HG03521 (cell line): ENCODE measurements at regions not wholly inside any gene's neighbourhood (a gene's known extent, or its start where the extent isn't known, plus 50 kb on each side); places are given as distances from the start of the nearest gene placed in this dataset.
A peak's percentile ranks its signal among the peaks of the same experiment; 100 is the strongest.
"Not testable (repeated sequence)": the region's sequence is repeated elsewhere in the genome, so short reads cannot be mapped to it uniquely, and the experiment has no call there.

Experiments used
- ATAC-seq: cut with Tn5 transposase; IDR thresholded peaks from one replicate; pipeline ENCODE4 v1.9.1; 2021; ENCODE audit warnings: mild to moderate bottlenecking, moderate library complexity; ENCODE audit not compliant: unreplicated experiment

DNA sequence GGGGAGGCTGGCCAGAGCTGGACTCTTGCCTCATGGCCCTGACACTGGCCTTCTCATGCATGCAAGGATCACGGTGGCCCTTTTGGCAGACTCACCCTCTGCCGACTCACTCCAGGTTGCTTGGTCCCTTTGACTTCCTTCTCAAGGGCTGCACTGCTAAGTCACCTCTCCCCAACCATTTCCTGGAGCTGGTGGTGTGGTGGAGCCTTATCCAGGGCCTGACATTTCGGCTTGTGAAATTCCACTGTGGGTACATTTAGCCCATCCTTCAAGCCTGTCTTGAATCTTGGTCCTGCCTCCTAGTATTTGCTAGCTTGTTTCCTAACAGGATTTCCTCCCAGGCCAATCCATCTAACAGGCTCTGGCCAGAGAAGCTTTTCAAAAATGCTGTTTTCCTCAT lies 52.6 kb upstream of the JUN start:
- no peak for ATAC-seq

DNA sequence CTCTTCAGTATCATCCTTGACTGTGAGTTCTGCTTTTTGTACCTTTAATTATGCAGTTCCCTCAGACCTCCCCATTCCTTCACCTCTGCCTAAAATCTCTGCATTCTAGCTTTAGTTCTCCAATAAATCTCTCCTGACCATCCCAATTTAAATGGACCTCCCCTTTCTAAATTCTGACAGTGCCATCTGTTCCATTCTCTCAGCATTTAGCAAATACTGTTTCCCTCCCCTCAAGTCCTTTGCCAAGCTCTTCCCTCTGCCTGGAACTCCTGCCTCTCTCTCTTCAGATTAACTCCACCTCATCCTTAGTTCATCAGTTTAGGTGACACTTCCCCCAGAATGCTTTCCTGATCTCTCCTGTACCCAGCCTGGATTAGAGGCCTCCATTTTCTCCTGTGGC lies 54.0 kb upstream of the JUN start:
- ATAC-seq: no peak

DNA sequence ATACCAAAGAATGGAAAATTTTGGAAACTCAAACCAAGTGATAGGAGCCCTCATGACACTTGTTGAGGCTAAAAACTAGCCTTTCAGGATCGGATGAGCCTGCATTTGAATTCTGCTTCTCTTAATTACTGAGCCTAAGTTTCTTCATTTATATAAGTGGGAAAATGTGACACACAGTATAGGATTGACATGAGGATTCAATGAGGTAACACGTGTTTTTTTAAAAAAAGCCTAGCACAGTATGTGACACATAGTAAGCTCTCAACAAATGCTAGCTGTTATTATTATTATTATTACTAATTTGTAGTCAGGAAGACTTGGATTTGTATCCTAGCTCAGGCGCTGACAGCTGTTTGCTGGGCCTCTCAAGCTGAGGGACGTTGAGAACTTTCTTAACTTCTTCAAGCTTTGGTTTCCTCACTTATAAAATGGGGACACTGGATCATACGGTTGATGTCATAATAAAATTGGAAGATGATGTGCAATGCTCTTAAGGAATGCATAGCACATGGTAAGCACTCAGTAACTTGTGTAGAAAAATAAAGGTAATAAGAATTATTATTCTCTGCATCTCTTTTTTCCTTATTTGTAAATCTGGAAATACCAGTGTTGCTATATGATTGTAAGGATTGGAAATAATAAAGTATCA lies 55.4 kb upstream of the JUN start:
- ATAC-seq: no peak

DNA sequence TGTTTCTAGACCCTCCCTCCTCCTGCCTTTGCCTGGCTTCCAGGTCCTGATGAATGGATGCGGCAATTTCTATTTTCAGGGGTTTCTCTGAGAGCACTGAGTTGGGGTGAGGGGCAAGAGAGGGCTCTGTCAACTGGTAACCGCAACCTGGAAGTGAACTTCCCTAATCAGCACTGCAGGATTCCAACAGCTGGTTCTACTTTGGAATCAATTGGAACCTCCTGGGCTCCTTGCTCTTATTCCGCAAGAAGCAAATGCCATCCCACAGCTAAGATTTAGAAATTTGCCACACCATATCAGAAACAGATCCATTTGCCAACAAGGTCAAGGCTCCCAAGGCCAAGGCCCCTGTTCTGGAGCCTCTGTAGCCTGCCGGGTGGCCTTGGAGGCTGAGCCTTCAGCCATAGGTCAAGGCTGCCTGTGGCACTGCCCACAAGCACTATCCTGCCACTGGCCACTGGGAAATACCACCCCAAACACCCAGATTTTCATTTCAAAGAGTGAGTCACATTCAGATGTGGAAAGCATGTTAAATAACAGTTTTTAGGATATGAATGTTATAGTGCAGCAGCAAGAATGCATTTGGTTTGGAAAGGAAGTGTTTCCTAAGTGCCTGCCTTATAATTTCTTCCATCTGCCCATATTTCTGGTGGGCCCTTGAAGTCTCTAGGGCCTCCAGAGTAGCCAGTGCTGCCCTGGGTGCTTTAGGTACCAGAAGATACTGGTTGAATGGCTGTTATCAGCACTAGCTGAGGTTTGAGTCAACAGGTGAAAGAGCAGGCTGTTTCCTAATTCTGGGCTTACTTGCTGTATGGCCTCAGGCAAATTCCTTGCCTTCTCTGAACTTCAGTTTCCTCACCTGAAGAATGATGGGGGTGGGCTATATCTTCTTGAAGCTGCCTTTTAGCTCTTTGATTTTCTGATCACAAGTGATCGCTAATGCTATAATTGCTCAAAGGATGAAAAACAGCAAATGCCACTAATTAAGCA lies 56.3 kb upstream of the JUN start:
- no peak for ATAC-seq

DNA sequence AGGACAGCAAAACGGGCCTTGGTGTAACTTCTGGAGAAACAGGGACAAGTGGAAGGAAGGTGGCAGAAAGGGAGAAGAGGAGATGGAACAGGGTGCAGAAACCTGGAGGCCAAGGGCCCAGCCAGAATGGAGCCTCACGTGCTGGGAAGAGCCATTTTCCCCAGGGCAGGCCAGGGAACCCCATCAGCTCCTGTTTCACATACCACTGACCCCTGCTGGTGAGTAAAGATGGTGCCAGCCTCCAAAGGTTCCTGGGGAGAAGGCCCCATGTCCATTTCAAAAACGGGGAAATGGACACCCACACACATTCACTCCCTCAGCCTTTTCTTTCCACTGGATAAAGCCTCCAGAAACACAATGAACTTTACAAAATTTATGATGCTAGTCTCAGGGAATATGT lies 57.6 kb upstream of the JUN start:
- no peak for ATAC-seq

DNA sequence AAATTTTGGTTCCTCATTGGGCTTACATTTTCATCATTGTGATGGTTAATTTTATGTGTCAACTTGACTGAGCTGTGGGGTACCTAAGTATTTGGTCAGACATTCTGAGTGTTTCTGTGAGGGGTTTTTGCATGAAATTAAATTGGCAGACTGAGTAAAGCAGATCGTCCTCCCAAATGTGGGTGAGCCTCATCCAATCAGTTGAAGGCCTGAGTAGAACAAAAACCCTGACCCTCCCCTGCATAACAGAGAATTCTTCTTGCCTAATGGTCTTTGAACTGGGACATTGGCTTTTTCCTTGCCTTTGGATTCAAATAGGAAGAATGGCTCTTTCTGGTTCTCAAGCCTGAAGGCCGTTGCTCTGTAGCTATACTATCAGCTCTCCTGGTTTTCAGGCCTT lies 59.1 kb upstream of the JUN start:
- no peak for ATAC-seq

DNA sequence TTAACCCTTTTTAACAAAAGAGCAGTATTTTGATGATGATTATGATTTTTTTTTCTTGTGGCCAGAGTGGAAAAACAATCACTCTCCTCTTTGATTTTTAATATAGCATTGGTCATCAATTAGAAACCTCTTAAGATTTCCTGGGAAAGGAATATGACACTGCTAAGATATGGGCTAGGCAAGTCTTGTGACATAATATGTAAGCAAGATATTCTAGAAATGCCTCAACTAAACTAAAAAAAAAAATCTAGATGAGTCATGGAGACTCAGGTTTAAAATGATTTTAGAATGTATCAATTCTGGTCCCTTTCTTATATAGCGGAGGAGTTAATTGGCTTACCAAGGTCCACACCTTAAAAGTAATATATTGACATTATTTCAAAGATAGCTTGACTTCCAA lies 60.3 kb upstream of the JUN start:
- ATAC-seq: no peak

DNA sequence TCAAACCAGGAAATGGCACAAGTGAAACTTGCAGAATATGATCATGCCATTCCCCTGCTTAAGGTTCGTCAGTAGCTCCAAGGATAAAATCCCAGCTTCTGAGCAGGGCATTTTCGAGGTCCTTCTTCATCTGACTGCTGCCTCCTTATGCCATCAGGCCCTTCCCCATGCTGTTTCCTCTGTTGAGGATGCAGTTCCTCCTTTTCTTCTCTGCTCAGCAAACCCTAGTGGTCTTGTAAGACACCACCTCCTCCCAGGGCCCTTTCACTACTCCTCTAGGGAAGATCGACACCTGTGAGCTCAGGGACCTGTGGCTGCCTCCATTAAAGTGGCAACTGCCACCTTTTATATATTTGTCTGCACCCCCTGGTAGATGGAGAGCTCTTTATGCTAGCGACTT lies 62.1 kb upstream of the JUN start:
- no peak for ATAC-seq

DNA sequence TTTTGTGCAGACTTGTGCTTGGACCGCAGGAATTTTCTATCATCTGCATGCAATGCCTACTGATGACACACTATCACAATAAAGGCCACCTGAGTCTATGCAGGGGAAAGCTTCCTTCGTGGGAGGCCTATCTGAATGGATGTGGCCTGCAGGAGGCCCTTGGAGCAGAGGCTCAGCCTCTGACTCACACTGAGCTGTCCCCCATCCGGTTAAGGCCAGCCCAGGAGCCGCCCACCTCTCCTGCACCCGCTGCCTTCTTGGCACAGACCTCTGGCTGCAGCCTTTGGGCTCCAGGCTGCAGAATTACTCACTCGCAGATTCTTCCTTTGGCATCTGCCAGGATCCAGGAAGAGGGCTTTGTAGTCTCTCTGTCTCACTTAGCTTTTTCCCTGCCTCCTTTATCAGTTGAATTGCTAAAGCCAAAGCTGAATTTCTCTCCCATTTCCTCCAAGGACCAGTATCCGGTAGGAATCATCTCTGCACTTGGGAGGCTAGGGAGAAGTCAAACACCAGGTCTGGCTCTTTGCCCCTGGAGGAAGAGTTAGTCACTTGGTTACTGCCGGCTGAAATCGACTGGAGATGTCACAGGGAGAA lies 65.1 kb upstream of the JUN start:
- no peak for ATAC-seq

DNA sequence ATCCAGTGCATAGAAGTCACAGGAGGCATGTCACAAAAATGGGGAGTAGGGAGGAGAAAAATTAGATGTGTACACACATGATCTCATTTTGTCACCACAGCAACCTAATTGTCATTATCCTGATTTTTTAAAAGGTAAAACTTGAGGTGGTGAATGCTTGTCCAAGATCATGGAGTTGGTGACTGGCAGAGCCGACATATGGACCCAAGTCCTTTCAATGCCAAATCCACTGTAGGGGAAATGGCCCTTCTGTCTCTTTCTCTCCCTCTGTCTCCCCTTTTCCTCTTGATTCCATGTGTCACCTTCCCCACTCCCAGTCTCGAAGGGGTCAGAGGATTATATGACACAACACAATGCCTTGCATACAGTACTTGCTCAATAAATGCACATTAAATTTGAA lies 65.7 kb upstream of the JUN start:
- ATAC-seq: no peak

DNA sequence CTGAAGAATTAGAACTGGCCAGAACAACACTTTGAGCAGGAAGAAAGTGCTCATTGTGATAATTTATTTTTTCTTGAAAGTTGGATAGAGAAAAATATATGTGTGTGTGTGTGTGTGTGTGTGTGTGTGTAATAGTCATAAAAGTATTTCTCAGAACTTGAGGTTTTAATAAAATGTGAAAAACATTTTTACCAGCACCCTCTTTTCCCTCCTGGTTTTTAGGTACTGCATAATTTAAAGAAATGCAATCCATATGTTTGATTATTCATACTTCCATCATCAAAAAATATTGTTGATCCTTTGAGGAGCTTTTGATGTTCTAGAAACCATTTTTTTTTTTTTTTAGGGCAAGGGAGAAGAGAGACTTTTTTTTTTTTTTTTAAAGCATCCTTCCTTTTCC lies 66.8 kb upstream of the JUN start:
- ATAC-seq: no peak

DNA sequence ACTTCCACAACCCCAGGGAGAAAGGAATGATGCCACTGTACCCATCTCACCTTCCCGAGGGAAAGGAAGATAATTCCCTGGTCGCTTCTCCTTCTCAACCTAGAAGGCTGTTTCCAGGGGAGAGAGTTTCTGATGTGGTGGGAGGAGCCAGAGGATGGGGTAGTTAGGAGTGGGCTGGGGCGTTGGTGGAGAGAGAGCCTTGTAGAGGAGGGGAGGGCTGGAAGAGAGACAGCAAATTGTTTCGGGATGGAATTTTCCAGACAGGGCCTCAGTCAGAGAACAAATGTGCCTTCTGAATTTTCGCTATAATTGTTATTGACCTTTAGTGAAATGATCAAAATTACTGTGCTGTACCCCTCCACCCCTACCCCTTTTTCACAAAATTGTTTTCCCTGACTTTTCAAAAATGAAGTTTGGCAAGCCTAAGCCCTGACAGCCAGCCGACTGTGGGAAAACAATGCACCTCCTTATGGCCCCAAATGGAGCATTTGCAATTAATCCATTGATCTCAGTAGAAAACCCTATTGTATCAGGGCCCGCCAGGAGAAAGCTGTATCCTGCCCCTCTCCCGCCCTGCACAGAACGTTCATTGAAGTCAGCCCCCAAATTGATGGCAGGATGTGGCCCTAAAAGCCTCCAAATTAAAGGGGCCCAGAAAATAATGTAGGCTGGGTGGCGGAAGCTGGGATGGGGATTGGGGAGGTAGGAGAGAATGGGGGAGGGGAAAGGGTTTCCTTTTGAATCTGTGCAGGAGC lies 69.1 kb upstream of the JUN start:
- ATAC-seq: no peak

DNA sequence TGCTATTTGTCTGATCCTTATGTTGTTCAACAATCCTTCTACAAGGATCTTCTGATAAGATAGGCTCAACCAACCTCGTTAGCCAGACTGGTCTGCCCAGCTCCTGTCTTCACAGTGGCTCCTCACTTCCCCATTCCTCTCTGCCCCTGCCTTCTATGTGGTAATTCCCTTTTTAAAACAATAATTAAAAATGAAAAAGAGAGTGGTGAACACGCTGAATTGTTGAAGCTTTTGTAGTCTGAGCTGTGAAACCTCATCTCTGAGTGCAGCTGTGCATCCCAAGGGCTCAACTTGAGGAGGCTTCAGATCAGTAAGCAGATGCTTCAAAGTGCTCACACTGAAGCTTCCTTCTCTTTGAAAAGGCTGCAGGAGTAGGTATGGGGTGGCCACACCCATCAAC lies 70.7 kb upstream of the JUN start:
- ATAC-seq: no peak

DNA sequence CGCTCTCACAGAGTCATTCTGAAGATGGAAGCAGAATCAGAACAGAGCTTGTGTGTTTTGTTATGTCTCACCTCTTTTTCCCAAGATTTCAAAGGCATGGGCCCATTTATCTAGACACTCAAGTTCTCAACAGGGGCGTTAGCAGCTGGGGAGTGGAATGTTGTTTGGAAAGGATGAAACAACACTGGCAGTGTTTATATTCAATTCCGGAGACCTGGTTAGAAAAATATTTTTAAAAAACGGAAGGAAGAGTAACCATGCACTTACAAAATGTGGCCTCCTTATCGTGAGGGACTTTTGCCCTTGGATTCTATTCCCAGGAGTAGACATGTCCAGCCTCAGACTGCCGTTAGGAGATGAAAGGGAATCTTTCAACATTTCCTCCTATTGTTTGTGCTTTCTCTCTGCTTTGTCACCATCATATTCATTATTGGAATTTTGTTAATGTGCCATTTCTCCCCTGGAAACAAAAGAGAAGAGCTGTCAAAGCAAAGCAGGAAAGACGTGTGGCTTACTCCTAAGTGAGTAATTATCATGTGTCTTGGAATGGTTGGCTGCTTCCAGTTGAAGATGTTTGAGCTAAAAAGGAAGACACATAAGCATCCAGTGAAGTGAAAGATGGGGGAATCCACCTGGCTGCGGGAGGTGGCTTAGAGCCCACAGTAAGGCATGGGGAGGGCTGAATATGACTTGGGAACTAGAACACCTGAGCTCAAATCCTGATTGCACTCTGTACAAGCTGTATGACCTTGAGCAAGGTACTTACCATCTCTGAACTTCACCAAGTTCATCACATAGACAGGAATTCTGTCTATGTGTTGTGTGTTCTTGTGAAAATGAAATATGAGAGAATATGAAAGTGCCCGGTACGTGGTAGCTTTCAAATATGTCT lies 71.7 kb upstream of the JUN start:
- ATAC-seq: no peak

DNA sequence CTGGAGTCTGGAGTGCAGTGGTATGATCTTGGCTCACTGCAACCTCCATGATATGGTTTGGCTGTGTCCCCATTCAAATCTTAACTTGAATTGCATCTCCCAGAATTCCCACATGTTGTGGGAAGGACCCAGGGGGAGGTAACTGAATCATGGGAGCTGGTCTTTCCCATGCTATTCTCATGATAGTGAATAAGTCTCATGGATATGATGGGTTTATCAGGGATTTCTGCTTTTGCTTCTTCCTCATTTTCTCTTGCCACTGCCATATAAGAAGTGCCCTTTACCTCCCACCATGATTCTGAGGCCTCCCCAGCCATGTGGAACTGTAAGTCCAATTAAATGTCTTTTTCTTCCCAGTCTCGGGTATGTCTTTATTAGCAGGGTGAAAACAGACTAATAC lies 72.4 kb upstream of the JUN start:
- ATAC-seq: not testable (repeated sequence)

DNA sequence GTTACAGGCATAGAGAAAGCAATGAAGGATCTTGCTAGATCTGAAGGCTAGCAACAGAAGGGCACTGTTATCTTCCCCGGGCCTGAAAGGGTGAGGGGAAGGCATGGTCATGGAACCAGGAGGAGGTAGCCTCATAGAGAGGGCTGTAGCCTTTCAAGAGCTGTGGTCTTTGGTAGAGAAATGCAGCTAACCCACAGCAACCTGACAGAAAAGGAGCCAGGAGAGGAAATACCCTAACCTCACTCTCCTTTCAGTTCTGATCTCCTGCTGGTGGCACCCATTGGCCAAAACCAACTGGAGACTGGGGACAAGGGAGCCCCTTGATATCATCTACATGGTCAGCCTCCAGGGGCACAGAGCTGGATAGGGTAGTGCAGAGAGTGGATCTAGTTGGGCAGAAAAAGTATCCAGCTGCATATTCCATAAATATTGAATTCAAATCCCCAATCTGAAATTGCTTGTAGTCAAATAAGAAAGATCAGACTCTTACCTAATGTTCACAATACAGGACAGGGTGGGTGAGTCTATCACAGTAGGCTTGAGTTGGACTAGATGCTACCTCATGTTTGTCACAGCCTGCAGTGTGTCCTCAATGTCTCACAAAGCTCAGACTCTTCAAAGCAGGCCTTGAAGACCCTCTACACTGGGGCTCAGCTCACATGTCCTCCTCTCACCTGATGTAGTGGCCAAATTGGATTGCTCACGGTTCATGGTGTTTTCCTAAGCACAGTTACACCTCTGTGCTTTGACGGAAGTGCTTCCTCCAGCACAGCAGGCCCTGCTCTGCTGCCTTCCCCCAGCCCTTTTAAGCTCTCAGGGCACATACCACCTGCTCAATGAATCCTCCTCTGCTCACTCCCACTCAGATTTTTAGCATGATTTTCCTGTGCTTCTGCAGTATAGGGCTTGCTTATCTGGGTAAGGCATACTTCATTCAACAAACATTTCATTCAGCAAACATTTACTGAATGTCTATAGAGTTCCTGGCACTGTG lies 74.1 kb upstream of the JUN start:
- ATAC-seq: peak; percentile 80

DNA sequence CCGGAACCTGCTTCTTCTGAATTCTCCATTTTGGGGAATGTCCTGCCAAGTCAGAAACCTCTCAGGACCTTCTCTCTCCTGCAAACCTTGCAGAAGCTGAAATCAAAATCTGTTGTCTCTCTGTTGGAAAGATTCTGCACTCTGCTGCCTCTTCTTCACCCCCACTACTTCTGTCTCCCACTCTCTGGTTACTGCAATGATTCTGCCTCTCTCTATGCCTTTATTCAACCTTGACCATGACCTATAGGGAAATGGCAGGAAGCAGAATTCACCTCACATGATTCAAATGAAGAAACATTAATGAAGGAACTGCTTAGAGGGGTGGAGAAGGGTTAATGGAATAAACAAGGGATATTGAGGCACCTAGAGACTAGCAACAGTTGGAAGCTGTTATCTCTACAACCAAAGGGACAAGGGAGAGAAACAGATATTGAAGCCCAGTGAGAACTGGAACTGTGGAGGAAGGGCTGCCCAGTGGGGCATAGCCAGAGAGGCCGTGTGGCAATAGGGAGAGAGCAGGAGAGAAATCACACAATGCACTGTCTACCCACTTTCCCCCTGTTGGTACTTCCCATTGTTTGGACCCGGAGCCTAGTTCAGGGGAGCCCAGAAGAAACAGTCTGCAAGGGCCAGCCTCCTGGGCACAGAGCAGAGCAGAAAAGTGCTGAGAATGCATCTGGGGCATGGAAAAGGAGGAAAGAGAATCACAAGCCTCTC lies 76.1 kb upstream of the JUN start:
- no peak for ATAC-seq

DNA sequence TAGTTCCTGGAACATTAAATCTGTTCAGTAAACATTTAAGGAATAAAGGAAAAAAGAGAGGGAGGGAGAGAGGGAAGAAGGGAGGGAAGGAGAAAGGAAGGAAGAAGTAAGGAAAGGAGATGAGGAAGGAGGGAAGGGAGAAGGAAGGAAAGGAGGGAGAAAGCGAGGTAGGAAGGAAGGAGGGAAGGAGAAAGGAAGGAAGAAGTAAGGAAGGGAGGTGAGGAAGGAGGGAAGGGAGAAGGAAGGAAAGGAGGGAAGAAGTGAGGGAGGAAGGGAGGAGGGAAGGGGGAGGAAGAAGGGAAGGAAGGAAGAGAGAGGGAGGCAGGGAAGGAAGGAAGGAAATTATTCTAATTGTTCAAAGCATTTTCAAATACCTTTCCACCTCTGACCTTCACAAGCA lies 77.2 kb upstream of the JUN start:
- no peak for ATAC-seq
